GM12872 (cell line): ENCODE measurements at regions not wholly inside any gene's neighbourhood (a gene's known extent, or its start where the extent isn't known, plus 50 kb on each side); places are given as distances from the start of the nearest gene placed in this dataset.

ENCODE experiments used
- TF ChIP-seq, protein P1 (sequence below): IDR thresholded peaks from 3 replicates; pipeline ENCODE4 v1.5.1; 2011; ENCODE audit warnings: low read depth, mild to moderate bottlenecking, low read length, moderate library complexity; ENCODE audit not compliant: insufficient read depth

GRCh38 chr2:215550331-215550730 lies 114.5 kb upstream of the FN1 start:
- TF ChIP-seq, protein P1, sequence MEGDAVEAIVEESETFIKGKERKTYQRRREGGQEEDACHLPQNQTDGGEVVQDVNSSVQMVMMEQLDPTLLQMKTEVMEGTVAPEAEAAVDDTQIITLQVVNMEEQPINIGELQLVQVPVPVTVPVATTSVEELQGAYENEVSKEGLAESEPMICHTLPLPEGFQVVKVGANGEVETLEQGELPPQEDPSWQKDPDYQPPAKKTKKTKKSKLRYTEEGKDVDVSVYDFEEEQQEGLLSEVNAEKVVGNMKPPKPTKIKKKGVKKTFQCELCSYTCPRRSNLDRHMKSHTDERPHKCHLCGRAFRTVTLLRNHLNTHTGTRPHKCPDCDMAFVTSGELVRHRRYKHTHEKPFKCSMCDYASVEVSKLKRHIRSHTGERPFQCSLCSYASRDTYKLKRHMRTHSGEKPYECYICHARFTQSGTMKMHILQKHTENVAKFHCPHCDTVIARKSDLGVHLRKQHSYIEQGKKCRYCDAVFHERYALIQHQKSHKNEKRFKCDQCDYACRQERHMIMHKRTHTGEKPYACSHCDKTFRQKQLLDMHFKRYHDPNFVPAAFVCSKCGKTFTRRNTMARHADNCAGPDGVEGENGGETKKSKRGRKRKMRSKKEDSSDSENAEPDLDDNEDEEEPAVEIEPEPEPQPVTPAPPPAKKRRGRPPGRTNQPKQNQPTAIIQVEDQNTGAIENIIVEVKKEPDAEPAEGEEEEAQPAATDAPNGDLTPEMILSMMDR = no peak

DNA sequence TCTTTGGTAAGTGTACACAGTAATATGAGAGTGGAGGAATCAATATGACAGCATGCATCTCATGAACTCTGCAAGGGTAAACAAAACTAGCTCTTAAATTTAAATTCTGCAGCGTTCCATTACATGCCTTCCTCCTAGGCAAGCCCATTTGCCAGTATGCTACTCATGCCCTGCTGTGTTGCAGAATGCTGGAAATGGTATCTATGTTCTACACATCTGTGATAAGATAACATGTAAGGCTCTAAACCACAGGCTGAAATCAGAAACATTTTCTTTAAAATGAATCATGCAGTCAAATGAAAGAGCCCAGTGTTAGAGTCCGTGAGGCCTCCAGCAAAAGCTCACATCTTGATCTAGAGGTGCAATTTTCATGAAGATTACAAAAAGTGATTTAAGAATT lies 112.8 kb upstream of the FN1 start:
- TF ChIP-seq, protein P1 = no peak

GRCh38 chr2:215542690-215543089 lies 106.8 kb upstream of the FN1 start:
- TF ChIP-seq, protein P1 = no peak

GRCh38 chr2:215540658-215541057 lies 104.8 kb upstream of the FN1 start:
- TF ChIP-seq, protein P1 = no peak

DNA sequence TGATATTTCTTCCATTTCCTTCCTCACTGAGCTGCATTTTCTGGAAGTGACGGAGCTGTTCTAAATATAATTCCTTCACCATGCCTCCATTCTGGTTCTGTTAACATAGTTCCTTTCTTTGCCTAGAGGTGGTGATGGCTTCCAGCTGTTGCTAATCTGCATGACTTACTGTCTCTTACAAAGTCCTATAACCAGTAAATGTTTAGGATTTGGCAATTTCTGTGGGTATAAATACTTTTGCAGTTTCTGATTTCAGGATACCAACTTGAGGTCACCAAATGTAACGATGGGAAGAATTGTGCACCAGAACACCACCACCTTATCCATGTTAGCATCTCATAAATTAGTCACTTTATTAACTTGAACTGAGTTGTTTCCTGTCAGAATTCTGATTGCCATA lies 101.7 kb upstream of the FN1 start:
- TF ChIP-seq, protein P1 = no peak

DNA sequence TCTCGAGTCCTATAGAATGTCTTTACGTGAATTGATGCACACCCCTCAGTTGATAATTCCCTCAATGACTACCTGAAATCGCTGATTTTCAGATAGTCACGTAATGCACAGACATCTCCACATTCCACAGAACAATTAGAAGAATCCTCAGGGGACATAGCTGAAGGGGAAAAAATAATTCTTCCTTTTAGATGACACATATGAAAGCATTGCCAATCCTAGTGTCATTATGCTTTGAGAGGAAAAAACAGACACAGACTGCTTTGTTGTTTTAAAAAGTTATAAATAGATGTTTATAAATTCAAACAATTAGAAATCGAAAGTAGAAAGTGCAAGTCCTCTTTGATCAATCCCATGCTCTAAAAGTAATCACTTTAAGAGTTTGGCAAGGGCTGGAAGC lies 100.6 kb upstream of the FN1 start:
- TF ChIP-seq, protein P1 = no peak

GRCh38 chr2:215535741-215536140 lies 99.9 kb upstream of the FN1 start:
- TF ChIP-seq, protein P1 = no peak

DNA sequence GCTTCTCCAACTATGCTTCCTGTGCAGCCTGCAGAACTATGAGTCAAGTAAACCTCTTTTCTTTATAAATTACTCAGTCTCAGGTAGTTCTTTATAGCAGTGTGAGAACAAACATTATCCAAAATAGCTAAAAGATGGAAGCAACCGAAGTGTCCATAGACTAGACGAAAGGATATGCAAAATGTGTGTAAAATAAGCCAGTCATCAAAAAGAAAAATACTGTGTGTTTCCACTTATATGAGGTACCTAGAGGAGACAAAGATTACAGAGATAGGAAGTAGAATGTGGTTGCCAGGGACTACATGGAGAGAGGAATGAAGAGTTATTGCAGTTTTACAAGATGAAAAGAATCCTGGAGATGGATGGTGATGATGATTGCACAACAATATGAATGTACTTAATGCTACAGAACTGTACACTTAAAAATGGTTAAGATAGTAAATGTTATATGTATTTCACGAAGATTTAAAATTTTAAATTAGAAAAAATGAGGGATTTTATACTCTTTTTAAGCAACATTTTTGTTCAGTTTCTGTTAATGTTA lies 99.3 kb upstream of the FN1 start:
- TF ChIP-seq, protein P1 = no peak
